ENCODE measurements at regions not wholly inside any gene's neighbourhood (a gene's known extent, or its start where the extent isn't known, plus 50 kb on each side); places are given as distances from the start of the nearest gene placed in this dataset.

DNA sequence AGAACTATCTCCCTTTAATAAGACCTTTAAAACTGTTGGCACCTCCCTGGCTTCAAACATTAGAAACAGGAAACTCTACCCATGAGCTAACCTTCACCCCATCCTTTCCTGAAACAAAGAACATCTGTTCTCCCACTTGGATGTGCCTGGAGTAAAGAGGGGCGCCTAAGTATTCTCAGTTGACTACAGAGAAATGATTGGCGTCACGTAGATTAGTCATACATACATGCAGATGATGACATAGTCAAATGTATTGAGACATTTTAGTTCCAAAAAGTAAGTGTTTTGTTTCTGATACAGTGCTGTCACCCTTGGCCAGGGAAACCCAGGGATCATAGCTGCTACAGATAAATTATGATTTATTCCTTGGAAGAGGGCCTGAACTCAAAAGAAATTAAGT is 260.0 kb upstream of the PLEKHG7 start:
- intact Hi-C loops (cut with DNase I) = no loop called here
- TF ChIP-seq, protein P1, sequence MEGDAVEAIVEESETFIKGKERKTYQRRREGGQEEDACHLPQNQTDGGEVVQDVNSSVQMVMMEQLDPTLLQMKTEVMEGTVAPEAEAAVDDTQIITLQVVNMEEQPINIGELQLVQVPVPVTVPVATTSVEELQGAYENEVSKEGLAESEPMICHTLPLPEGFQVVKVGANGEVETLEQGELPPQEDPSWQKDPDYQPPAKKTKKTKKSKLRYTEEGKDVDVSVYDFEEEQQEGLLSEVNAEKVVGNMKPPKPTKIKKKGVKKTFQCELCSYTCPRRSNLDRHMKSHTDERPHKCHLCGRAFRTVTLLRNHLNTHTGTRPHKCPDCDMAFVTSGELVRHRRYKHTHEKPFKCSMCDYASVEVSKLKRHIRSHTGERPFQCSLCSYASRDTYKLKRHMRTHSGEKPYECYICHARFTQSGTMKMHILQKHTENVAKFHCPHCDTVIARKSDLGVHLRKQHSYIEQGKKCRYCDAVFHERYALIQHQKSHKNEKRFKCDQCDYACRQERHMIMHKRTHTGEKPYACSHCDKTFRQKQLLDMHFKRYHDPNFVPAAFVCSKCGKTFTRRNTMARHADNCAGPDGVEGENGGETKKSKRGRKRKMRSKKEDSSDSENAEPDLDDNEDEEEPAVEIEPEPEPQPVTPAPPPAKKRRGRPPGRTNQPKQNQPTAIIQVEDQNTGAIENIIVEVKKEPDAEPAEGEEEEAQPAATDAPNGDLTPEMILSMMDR (IDR thresholded peaks at IDR 0.05) = no peak
- H3K9me3 ChIP-seq = no peaks in the 10 kb centered on the region
- H3K4me3 ChIP-seq = no peak overlapping the region
- H3K9ac ChIP-seq (ENCODE audit: low read depth in 2 of 2, low read length in 2 of 2) = no peak overlapping the region
- H3K27me3 ChIP-seq = no peaks in the 10 kb centered on the region
- H3K27ac ChIP-seq = no peak overlapping the region
- no peaks in the 10 kb centered on the region for H3K4me1 ChIP-seq
- DNase-seq = no peak
- H3K36me3 ChIP-seq = no peaks in the 10 kb centered on the region

- Histone ChIP-seq H3K27me3 (no peaks in the 10 kb centered on the region), H3K4me3 (no peak overlapping the region), H3K27ac (no peak overlapping the region), H3K36me3 (no peaks in the 10 kb centered on the region), H3K4me1 (no peaks in the 10 kb centered on the region), H3K9me3 (no peaks in the 10 kb centered on the region), H3K9ac (ENCODE audit: low read depth in 2 of 2, low read length in 2 of 2) (no peak overlapping the region)
- intact Hi-C loops (cut with DNase I) = no loop called here
- DNase-seq = no peak
- TF ChIP-seq, protein P1 (IDR thresholded peaks at IDR 0.05) = no peak
Observed at GRCh38 chr12:92440072-92440471, 262.7 kb upstream of the PLEKHG7 start.

- H3K4me1 ChIP-seq = no peaks in the 10 kb centered on the region
- H3K4me3 ChIP-seq = no peak overlapping the region
- H3K27ac ChIP-seq = no peak overlapping the region
- no peak for DNase-seq
- TF ChIP-seq, protein P1 (IDR thresholded peaks at IDR 0.05) = no peak
- no peaks in the 10 kb centered on the region for H3K36me3 ChIP-seq
- intact Hi-C loops (cut with DNase I) = no loop called here
- H3K9me3 ChIP-seq = no peaks in the 10 kb centered on the region
- no peak overlapping the region for H3K9ac ChIP-seq (ENCODE audit: low read depth in 2 of 2, low read length in 2 of 2)
- no peaks in the 10 kb centered on the region for H3K27me3 ChIP-seq
Observed at GRCh38 chr12:92439420-92439805, 263.4 kb upstream of the PLEKHG7 start.

- H3K27ac ChIP-seq = no peak overlapping the region
- no peaks in the 10 kb centered on the region for H3K4me1 ChIP-seq
- H3K27me3 ChIP-seq = no peaks in the 10 kb centered on the region
- H3K9me3 ChIP-seq = no peaks in the 10 kb centered on the region
- H3K9ac ChIP-seq (ENCODE audit: low read depth in 2 of 2, low read length in 2 of 2) = no peak overlapping the region
- DNase-seq = no peak
- no peaks in the 10 kb centered on the region for H3K36me3 ChIP-seq
- intact Hi-C loops (cut with DNase I) = no loop called here
- TF ChIP-seq, protein P1 (IDR thresholded peaks at IDR 0.05) = no peak
- no peak overlapping the region for H3K4me3 ChIP-seq
Observed at GRCh38 chr12:92438641-92439419, 264.0 kb upstream of the PLEKHG7 start.

GRCh38 chr12:92437452-92437851 is 265.3 kb upstream of the PLEKHG7 start:
- intact Hi-C loops (cut with DNase I) = no loop called here
- Histone ChIP-seq H3K4me1 (no peaks in the 10 kb centered on the region), H3K36me3 (no peaks in the 10 kb centered on the region), H3K27ac (no peak overlapping the region), H3K4me3 (no peak overlapping the region), H3K9ac (ENCODE audit: low read depth in 2 of 2, low read length in 2 of 2) (no peak overlapping the region), H3K27me3 (no peaks in the 10 kb centered on the region), H3K9me3 (no peaks in the 10 kb centered on the region)
- DNase-seq = no peak
- TF ChIP-seq, protein P1 (IDR thresholded peaks at IDR 0.05) = no peak

Measured in colonic mucosa (tissue), 4 donors.